ENCODE measurements at regions not wholly inside any gene's neighbourhood (a gene's known extent, or its start where the extent isn't known, plus 50 kb on each side); places are given as distances from the start of the nearest gene placed in this dataset.

DNA sequence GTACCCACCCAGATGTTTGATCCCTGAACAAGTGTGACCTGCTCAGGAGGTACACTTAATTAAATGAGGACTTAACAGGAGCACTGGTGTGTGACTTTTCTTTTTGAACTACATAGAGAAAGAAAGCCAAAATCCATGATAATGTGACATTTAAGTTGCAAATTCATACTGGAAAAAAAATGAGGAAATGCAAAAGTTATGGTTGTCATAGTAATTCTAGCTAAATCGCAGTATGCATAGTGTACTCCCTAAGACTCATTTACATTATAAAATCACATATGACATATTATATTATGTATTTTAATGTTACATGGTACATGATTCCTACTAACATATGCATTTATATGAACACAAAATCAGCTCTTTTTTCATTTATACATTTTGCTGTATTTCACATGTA is 92.0 kb upstream of the PCSK5 start:
- TF ChIP-seq, protein P1, sequence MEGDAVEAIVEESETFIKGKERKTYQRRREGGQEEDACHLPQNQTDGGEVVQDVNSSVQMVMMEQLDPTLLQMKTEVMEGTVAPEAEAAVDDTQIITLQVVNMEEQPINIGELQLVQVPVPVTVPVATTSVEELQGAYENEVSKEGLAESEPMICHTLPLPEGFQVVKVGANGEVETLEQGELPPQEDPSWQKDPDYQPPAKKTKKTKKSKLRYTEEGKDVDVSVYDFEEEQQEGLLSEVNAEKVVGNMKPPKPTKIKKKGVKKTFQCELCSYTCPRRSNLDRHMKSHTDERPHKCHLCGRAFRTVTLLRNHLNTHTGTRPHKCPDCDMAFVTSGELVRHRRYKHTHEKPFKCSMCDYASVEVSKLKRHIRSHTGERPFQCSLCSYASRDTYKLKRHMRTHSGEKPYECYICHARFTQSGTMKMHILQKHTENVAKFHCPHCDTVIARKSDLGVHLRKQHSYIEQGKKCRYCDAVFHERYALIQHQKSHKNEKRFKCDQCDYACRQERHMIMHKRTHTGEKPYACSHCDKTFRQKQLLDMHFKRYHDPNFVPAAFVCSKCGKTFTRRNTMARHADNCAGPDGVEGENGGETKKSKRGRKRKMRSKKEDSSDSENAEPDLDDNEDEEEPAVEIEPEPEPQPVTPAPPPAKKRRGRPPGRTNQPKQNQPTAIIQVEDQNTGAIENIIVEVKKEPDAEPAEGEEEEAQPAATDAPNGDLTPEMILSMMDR (IDR thresholded peaks at IDR 0.05 in 4 of 5, conservative IDR thresholded peaks at IDR 0.05 in 1 of 5) = no peak
- TF ChIP-seq POLR2A (IDR thresholded peaks at IDR 0.05) = no peak
